HEK293 (cell line): ENCODE measurements at regions not wholly inside any gene's neighbourhood (a gene's known extent, or its start where the extent isn't known, plus 50 kb on each side); places are given as distances from the start of the nearest gene placed in this dataset.

Source experiments
- CTCF ChIA-PET: fragments of 350-600 bp; formaldehyde crosslinking; extraction: SDS; loops from one replicate; lab custom pipeline; 2021; ENCODE audit warnings: antibody characterized with exemption; lab: Yijun Ruan, JAX
- POLR2A ChIA-PET: fragments of 300-600 bp; formaldehyde crosslinking; extraction: SDS; loops from one replicate; lab custom pipeline; 2020; ENCODE audit warnings: antibody characterized with exemption, inconsistent platforms; lab: Yijun Ruan, JAX
- H3K27ac ChIP-seq: fragments of 200-500 bp; sonication (Bioruptor generic); 2 replicates; pipeline ENCODE4 v1.5.1; 2014; ENCODE audit warnings: low read depth, low read length, control low read depth, inconsistent platforms; ENCODE audit errors: extremely low read depth
- H3K36me3 ChIP-seq, 2 experiments: fragments of 200-500 bp in 1 of 2; sonication (Bioruptor generic) in 1 of 2; 1 replicate in 1 of 2; 2 replicates in 1 of 2; pipeline ENCODE4 v1.5.1; 2014 to 2017; ENCODE audit warnings: inconsistent platforms in 2 of 2, low read length in 2 of 2; ENCODE audit not compliant: control insufficient read depth in 2 of 2, insufficient read depth in 1 of 2
- H3K4me1 ChIP-seq: fragments of 200-500 bp; sonication (Bioruptor generic); 2 replicates; pipeline ENCODE4 v1.5.1; 2014; ENCODE audit warnings: mild to moderate bottlenecking, low read length, inconsistent platforms; ENCODE audit not compliant: control insufficient read depth, insufficient read depth
- H3K4me3 ChIP-seq: 2 replicates; pipeline ENCODE4 v1.5.1; 2011; ENCODE audit warnings: low read depth, mild to moderate bottlenecking, control low read depth, low read length, moderate library complexity
- H3K9me3 ChIP-seq: fragments of 200-500 bp; sonication (Bioruptor generic); 2 replicates; pipeline ENCODE4 v1.5.1; 2014; ENCODE audit warnings: low read depth, low read length, inconsistent platforms; ENCODE audit not compliant: control insufficient read depth, insufficient read depth
- PRDM1 ChIP-seq: fragments of 450-650 bp; formaldehyde crosslinking; IDR thresholded peaks from 2 replicates; pipeline ENCODE4; 2016; ENCODE audit warnings: missing biosample characterization, missing genetic modification characterization
- PRDM6 ChIP-seq: fragments of 450-650 bp; formaldehyde crosslinking; IDR thresholded peaks from 2 replicates; pipeline ENCODE4 v1.5.1; 2017; ENCODE audit warnings: missing biosample characterization, missing genetic modification characterization
- SCRT1 ChIP-seq: fragments of 450-650 bp; formaldehyde crosslinking; IDR thresholded peaks from 2 replicates; pipeline ENCODE4 v1.5.1; 2016; ENCODE audit warnings: missing biosample characterization, missing genetic modification characterization, borderline replicate concordance
- ZBTB6 ChIP-seq: fragments of 450-650 bp; formaldehyde crosslinking; IDR thresholded peaks from 2 replicates; pipeline ENCODE4 v1.5.1; 2017; ENCODE audit warnings: missing biosample characterization, missing genetic modification characterization
- ZIC2 ChIP-seq: fragments of 450-650 bp; formaldehyde crosslinking; IDR thresholded peaks from 2 replicates; pipeline ENCODE4 v1.5.1; 2016; ENCODE audit warnings: missing biosample characterization, missing genetic modification characterization
- ZNF157 ChIP-seq: fragments of 450-650 bp; formaldehyde crosslinking; IDR thresholded peaks from 2 replicates; pipeline ENCODE4 v1.5.1; 2016; ENCODE audit warnings: missing biosample characterization, missing genetic modification characterization
- ZNF19 ChIP-seq: fragments of 450-650 bp; formaldehyde crosslinking; IDR thresholded peaks from 2 replicates; pipeline ENCODE4; 2016; ENCODE audit warnings: missing biosample characterization, missing genetic modification characterization, low read depth
- ZNF335 ChIP-seq: fragments of 450-650 bp; formaldehyde crosslinking; conservative IDR thresholded peaks from 2 replicates; pipeline ENCODE4 v1.5.1; 2016; ENCODE audit warnings: missing biosample characterization, missing genetic modification characterization
- ZNF354C ChIP-seq: fragments of 450-650 bp; formaldehyde crosslinking; IDR thresholded peaks from 2 replicates; pipeline ENCODE4 v1.5.1; 2016; ENCODE audit warnings: missing biosample characterization, missing genetic modification characterization, low read depth, borderline replicate concordance
- ZNF37A ChIP-seq: fragments of 450-650 bp; IDR thresholded peaks from 2 replicates; pipeline ENCODE4 v1.5.1; 2018; ENCODE audit warnings: missing biosample characterization, missing genetic modification characterization
- ZNF433 ChIP-seq: fragments of 450-650 bp; formaldehyde crosslinking; IDR thresholded peaks from 2 replicates; pipeline ENCODE4 v1.5.1; 2016; ENCODE audit warnings: missing biosample characterization, missing genetic modification characterization, low read depth
- ZNF544 ChIP-seq: fragments of 450-650 bp; formaldehyde crosslinking; IDR thresholded peaks from 2 replicates; pipeline ENCODE4 v1.5.0; 2017; ENCODE audit warnings: missing biosample characterization, missing genetic modification characterization
- ZNF610 ChIP-seq: fragments of 450-650 bp; formaldehyde crosslinking; IDR thresholded peaks from 2 replicates; pipeline ENCODE4 v1.5.1; 2016; ENCODE audit warnings: missing biosample characterization, missing genetic modification characterization, borderline replicate concordance
- ZNF664 ChIP-seq: fragments of 450-650 bp; formaldehyde crosslinking; IDR thresholded peaks from 2 replicates; pipeline ENCODE4 v1.5.1; 2016; ENCODE audit warnings: missing biosample characterization, missing genetic modification characterization
- ZNF677 ChIP-seq: fragments of 450-650 bp; IDR thresholded peaks from 2 replicates; pipeline ENCODE4 v1.5.0; 2018; ENCODE audit warnings: missing biosample characterization, mild to moderate bottlenecking, missing genetic modification characterization, moderate library complexity
- ZNF792 ChIP-seq: fragments of 450-650 bp; formaldehyde crosslinking; IDR thresholded peaks from 2 replicates; pipeline ENCODE4 v1.5.1; 2016; ENCODE audit warnings: missing biosample characterization, missing genetic modification characterization
- TF ChIP-seq, protein P1 (sequence below): fragments of 450-650 bp; formaldehyde crosslinking; IDR thresholded peaks from 2 replicates; pipeline ENCODE4 v1.5.1; 2016; ENCODE audit warnings: missing biosample characterization, missing genetic modification characterization
- TF ChIP-seq, protein P2 (sequence below): fragments of 450-650 bp; formaldehyde crosslinking; IDR thresholded peaks from 2 replicates; pipeline ENCODE4 v1.5.1; 2016; ENCODE audit warnings: missing biosample characterization, missing genetic modification characterization, low read depth

DNA sequence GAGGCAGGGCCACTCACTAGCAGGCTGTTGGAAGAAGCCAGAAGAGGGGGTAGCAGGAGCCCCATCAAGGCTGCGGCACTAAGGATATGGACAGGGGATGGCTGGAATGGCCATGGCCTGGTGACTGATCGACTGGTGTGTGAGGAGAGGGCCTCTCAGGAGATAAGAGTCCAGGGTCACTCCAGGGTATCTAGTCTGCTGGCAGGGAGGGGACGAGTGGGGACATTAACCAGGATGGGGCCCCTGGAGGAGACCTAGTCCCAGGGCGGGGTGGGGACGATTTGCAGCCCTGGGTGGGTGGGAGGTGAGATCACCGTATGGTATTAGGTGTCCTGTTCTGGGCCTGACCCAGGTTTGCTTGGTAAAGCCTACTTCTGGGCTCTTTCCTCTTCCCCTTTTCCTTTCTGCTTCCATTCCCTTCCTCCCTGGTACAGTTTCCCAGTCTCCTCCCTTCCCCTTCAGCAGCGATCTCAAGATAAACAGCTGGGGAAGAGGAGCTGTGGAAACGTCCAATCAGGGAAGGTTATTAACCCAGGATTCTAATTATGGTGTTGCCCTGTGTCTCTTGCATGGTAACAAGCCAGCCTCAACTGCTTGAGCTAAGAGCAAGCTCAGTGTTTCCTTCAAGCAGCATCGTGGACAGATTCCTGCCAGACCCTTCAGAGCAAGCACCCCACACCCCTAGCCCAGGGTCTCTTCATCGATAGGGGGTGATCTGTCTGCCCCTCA, 233.2 kb downstream of the RPS24 start:
- Histone ChIP-seq H3K36me3 (no peaks in the 10 kb centered on the region), H3K4me1 (no peaks in the 10 kb centered on the region), H3K27ac (no peak overlapping the region), H3K9me3 (no peaks in the 10 kb centered on the region), H3K4me3 (no peak overlapping the region)
- ChIA-PET CTCF (interaction anchor here (0.7 to 0.9 kb wide), 2 partner anchors 54 to 808 kb away, joined by 3 to 4 read pairs; no protein-coding TSS in a partner anchor), POLR2A (interaction anchor here (0.6 to 0.9 kb wide), 3 partner anchors 27 to 439 kb away, joined by 3 to 6 read pairs (median 3); no protein-coding TSS in a partner anchor)
- TF ChIP-seq ZNF37A, result no peak
- no peak for TF ChIP-seq PRDM6 (tag by site-specific recombination)
- peak; percentile 21; the same call in 1 of the 2 replicates for TF ChIP-seq ZNF335 (tag by site-specific recombination)
- 0 out of 2 replicates have a peak, but pooled peaks have one; percentile 30 for TF ChIP-seq ZIC2 (tag by site-specific recombination)

DNA sequence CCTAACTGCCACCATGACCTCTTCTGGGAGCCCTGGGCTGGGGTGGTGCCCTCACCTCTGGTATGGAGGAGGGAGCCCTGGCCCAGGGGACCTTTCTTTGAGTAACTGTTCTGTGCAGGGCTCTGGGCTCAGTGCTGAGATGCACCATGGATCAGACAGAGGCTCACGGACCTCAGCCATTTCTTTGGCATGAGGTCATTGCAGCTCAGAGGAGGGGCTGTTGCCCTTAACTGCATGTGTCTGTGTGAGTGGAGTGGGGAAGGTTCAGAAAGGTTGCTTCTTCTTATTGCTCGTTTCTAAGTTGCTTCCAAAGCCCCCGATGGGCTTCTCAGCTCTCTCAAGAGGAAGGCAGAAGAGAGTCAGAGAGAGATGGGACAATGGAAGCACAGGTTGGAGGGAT, 233.9 kb downstream of the RPS24 start:
- no peak overlapping the region for H3K4me3 ChIP-seq
- CTCF ChIA-PET, result interaction anchor here (0.7 to 0.9 kb wide), 2 partner anchors 55 to 807 kb away, joined by 3 to 4 read pairs; no protein-coding TSS in a partner anchor
- H3K9me3 ChIP-seq, result no peaks in the 10 kb centered on the region
- no peaks in the 10 kb centered on the region for H3K36me3 ChIP-seq
- no peak for TF ChIP-seq ZNF433
- no peak for TF ChIP-seq ZBTB6 (tag by site-specific recombination)
- TF ChIP-seq ZNF664 (tag by site-specific recombination), result no peak
- TF ChIP-seq, protein P1, sequence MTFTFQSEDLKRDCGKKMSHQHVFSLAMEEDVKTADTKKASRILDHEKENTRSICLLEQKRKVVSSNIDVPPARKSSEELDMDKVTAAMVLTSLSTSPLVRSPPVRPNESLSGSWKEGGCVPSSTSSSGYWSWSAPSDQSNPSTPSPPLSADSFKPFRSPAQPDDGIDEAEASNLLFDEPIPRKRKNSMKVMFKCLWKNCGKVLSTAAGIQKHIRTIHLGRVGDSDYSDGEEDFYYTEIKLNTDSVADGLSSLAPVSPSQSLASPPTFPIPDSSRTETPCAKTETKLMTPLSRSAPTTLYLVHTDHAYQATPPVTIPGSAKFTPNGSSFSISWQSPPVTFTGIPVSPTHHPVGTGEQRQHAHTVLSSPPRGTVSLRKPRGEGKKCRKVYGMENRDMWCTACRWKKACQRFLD (tag by site-specific recombination), result no peak
- TF ChIP-seq, protein P2, sequence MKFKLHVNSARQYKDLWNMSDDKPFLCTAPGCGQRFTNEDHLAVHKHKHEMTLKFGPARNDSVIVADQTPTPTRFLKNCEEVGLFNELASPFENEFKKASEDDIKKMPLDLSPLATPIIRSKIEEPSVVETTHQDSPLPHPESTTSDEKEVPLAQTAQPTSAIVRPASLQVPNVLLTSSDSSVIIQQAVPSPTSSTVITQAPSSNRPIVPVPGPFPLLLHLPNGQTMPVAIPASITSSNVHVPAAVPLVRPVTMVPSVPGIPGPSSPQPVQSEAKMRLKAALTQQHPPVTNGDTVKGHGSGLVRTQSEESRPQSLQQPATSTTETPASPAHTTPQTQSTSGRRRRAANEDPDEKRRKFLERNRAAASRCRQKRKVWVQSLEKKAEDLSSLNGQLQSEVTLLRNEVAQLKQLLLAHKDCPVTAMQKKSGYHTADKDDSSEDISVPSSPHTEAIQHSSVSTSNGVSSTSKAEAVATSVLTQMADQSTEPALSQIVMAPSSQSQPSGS, result 0 out of 2 replicates have a peak, but pooled peaks have one; percentile 18
- TF ChIP-seq, all 188 proteins: peak for 1
- POLR2A ChIA-PET, result interaction anchor here (0.6 to 0.9 kb wide), 2 partner anchors 35 to 438 kb away, joined by 3 to 6 read pairs; no protein-coding TSS in a partner anchor
- Histone ChIP-seq H3K27ac (no peak overlapping the region), H3K4me1 (no peaks in the 10 kb centered on the region)

DNA sequence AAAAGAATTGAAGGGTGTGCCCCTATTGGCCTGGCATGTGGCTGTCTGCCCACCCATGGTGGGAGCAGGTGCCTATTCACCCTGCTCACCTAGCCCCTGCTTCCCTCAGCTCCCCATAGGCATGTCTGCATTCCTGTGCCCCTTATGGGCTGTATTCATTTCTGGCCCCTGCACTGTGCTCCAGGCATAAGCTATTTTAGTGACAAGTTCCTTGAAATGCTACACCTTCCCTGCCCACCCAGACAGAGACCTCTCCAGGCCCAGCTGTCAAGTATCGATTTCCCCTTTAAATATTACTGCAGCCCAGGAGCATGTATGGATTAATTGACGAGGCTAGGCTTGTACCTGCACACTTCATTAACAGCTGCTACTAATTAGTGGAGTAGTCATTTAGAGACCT, 235.4 kb downstream of the RPS24 start:
- ChIA-PET POLR2A (no interaction called here), CTCF (interaction anchor here (0.8 kb wide), 1 partner anchor 9 kb away, joined by 6 read pairs; no protein-coding TSS in a partner anchor)
- no peak for TF ChIP-seq ZNF157 (tag by site-specific recombination)
- TF ChIP-seq ZNF354C, result no peak
- no peak for TF ChIP-seq SCRT1 (tag by site-specific recombination)
- TF ChIP-seq ZNF19 (tag by site-specific recombination), result no peak
- TF ChIP-seq PRDM1 (tag by site-specific recombination), result no peak
- no peak for TF ChIP-seq ZNF664 (tag by site-specific recombination)
- no peak for TF ChIP-seq ZNF792 (tag by site-specific recombination)
- no peak for TF ChIP-seq ZNF544 (tag by site-specific recombination)
- TF ChIP-seq ZNF677 (tag by site-specific recombination), result no peak
- TF ChIP-seq ZNF610 (tag by site-specific recombination), result no peak
- Histone ChIP-seq H3K27ac (no peak overlapping the region), H3K4me1 (no peaks in the 10 kb centered on the region), H3K36me3 (no peaks in the 10 kb centered on the region), H3K9me3 (no peaks in the 10 kb centered on the region), H3K4me3 (no peak overlapping the region)
